Mammary epithelial cell (primary cell): ENCODE measurements at regions not wholly inside any gene's neighbourhood (a gene's known extent, or its start where the extent isn't known, plus 50 kb on each side); places are given as distances from the start of the nearest gene placed in this dataset.

Source experiments
- CTCF ChIP-seq, 2 donors: IDR thresholded peaks in 1 of 2; conservative IDR thresholded peaks in 1 of 2; 2 replicates each; pipeline ENCODE4 v1.5.1; 2011 to 2012; ENCODE audit warnings: inconsistent platforms in 2 of 2, low read length in 2 of 2, mild to moderate bottlenecking in 2 of 2, control low read depth in 1 of 2, low read depth in 1 of 2; ENCODE audit not compliant: insufficient read depth in 1 of 2; ENCODE audit errors: extremely low read depth in 1 of 2
- EZH2 ChIP-seq: IDR thresholded peaks from 2 replicates; pipeline ENCODE4 v1.6.1; 2012; ENCODE audit warnings: low read length, inconsistent platforms, borderline replicate concordance

DNA sequence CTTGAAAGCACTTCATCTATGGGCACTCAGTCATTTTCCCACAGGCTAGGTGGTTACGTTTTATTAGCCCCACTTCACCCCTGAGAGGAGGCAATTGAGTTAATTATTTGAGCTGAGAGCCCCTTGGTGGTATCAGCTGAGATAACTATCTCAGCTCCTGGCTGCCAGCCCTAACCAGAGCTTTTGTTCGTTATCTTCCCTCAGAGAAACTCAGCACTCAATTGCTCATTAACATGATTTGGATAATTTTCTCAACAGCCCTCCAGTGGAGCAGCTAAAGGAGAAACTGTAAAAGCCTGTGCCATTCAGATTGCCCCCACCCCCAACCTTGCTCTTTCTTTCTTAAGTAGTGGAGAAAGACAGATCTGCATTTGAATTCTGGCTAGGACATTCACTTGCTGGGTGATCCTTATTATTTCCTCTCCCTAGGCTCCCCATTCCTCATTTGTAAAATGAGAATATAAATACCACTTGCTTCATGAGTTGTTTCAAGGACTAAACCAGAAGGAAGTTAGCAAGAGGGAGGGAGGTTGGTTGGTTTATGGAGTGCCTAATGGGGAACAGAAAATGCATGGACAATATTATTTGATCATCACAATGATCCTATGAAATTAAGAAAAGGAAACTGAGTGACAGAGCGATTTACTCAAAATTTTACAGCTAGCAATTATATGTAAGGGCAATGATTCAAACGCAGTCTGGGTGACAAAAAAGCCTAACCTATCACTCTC is 218.7 kb upstream of the FGGY start:
- no peak for TF ChIP-seq CTCF (conservative IDR thresholded peaks at IDR 0.05 in 1 of 2, IDR thresholded peaks at IDR 0.05 in 1 of 2; ENCODE audit: extremely low read depth in 1 of 2, insufficient read depth in 1 of 2, low read depth in 1 of 2, low read length in 2 of 2)
- no peak for TF ChIP-seq EZH2
